ENCODE measurements at regions not wholly inside any gene's neighbourhood (a gene's known extent, or its start where the extent isn't known, plus 50 kb on each side); places are given as distances from the start of the nearest gene placed in this dataset.
A peak's percentile ranks its signal among the peaks of the same experiment; 100 is the strongest.

- CTCF ChIA-PET, result no interaction called here
Observed at GRCh38 chr6:141252828-141253608, 879.7 kb upstream of the GJE1 start.

DNA sequence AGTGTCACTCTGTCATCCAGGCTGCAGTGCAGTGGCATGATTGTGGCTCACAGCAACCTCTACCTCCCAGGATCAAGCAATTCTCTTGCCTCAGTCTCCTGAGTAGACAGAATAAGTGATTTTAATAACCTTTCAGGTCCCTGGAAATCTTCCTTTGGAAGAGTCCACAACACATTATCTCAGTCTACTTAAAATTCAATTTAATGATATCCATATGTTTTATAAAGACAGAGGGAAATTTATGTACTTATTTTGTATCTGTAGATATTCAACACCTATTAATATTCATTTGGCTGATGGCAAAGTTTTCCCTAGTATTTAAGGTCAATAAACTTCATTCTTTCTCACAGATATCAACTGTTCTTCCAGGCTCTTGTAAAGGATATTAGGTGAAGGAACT is 881.4 kb upstream of the GJE1 start:
- TF ChIP-seq CTCF (IDR thresholded peaks at IDR 0.05; ENCODE audit: control extremely low read depth, extremely low read depth, low read depth, missing control alignments), result no peak
- DNase-seq (ENCODE audit: extremely low spot score), result no peak
- POLR2A ChIA-PET, result no interaction called here
- CTCF ChIA-PET, result interaction anchor here (0.6 kb wide), 1 partner anchor 136 kb away, joined by 3 read pairs; no protein-coding TSS in a partner anchor

More at GRCh38 chr6:141252828-141253608, 879.7 kb upstream of the GJE1 start:
- no peak for TF ChIP-seq CTCF (IDR thresholded peaks at IDR 0.05; ENCODE audit: control extremely low read depth, extremely low read depth, low read depth, missing control alignments)
- DNase-seq (ENCODE audit: extremely low spot score), result no peak
- POLR2A ChIA-PET, result no interaction called here

DNA sequence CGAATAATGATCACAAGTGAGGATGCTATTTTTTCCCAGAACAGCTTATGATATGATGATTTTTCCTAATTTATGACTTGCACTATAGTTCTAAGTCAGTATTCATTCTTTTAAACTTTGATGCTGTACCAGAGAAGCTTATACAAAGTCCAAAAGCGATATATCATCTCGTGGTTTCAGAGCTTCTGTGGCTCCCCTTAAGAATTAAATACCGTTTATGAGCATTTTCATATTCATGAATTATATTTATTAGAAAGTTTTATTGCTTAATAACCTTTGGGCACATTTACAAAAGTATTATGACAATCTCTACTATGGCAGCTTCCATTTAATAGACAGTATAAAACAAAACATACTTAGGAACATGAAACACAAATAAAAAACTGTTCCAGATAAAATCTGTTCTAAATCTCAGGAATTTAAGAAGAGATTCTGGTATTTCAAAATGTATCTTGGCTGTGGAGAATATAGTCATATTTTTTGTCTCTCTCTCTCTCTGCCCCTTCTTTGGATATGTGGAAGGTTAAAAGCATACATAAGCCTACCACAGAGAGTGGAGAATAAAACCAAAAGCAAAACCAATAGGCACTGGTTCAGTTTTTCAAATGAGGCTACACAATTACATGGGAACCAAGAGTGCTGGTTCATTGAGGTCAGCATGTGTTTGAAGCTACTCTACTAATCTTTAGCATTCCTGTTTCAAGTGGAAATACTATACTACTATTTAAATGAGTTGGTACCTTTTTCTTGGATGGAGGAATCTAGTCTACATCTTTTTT is 884.5 kb upstream of the GJE1 start:
- CTCF ChIA-PET, result interaction anchor here (1.4 kb wide), 1 partner anchor 25 kb away, joined by 3 read pairs; no protein-coding TSS in a partner anchor
- POLR2A ChIA-PET, result no interaction called here
- TF ChIP-seq CTCF (IDR thresholded peaks at IDR 0.05; ENCODE audit: control extremely low read depth, extremely low read depth, low read depth, missing control alignments), result no peak
- DNase-seq (ENCODE audit: extremely low spot score), result peak; percentile 10

- ChIA-PET CTCF (no interaction called here), POLR2A (no interaction called here)
- no peak for DNase-seq (ENCODE audit: extremely low spot score)
- TF ChIP-seq CTCF (IDR thresholded peaks at IDR 0.05; ENCODE audit: control extremely low read depth, extremely low read depth, low read depth, missing control alignments), result no peak
Observed at GRCh38 chr6:141244366-141244765, 888.4 kb upstream of the GJE1 start.

DNA sequence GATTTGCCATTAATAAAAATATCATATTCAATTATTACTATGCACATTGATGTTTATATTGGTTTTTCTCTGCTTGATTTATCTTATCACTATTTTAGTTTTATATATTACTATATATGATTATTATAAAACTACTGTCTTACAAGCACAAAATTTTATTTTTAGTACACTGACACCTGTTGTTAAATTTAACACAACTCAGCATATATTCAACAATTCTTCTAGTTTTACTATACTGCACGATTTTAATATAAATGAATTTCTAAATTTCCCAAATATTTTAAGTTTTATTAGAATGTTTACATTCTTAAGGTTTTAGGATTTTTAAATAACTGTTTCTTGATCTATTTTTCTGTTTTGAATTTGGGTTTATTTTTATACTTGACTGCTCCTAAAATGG is 889.8 kb upstream of the GJE1 start:
- ChIA-PET CTCF (no interaction called here), POLR2A (no interaction called here)
- TF ChIP-seq CTCF (IDR thresholded peaks at IDR 0.05; ENCODE audit: control extremely low read depth, extremely low read depth, low read depth, missing control alignments), result no peak
- DNase-seq (ENCODE audit: extremely low spot score), result no peak

DNA sequence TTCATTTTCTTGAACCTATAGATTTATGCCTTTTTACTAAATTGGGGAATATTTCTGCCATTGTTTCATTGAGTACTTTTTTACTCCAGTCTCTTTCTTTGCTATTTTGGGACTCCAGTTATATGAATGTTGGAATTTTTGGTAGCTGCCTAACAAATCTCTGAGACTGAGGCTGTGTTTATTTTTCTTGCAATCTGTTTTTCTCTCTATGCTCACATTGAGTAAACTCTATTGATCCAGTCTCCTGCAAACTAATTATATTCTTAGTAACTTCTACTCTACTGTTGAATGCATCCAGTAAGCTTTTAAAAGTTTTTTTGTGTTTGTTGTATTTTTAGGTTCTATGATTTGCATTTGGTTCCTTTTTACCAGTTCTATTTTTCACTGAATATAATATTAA is 903.4 kb upstream of the GJE1 start:
- no peak for DNase-seq (ENCODE audit: extremely low spot score)
- no peak for TF ChIP-seq CTCF (IDR thresholded peaks at IDR 0.05; ENCODE audit: control extremely low read depth, extremely low read depth, low read depth, missing control alignments)
- POLR2A ChIA-PET, result no interaction called here
- CTCF ChIA-PET, result no interaction called here
